ENCODE measurements at regions not wholly inside any gene's neighbourhood (a gene's known extent, or its start where the extent isn't known, plus 50 kb on each side); places are given as distances from the start of the nearest gene placed in this dataset.

DNA sequence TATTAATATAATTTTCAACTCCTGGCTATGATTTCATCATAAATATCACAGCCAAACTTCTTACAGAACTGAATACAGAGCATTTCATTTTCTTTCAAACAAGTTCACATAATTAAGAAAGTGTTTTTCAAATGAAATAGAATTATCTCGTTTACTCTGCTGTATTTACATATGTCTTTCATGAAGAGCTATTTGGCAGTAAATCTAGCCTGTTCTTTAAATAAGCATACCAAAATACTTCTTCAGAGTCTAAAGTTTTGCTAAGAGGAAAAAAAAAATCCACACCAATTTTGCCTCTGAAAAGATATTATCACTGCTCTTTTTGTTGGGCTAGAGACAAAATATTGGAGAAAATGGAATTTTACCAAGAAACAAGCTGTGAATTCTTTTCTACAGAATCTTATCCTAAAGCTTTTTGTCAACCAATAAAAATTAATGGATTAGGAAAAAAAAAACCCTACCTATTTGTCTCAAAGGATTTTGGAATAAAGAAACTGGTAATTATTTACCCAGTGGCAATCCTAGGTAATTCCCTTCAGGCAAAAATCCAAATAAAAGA lies 287.9 kb upstream of the NR3C2 start:
- Histone ChIP-seq H3K9me3 (no peaks in the 10 kb centered on the region), H3K4me1 (no peaks in the 10 kb centered on the region), H3K36me3 (no peaks in the 10 kb centered on the region), H3K27me3 (no peaks in the 10 kb centered on the region), H3K27ac (no peak overlapping the region), H3K4me3 (no peak overlapping the region)
- TF ChIP-seq POLR2A (IDR thresholded peaks at IDR 0.05), result no peak
- TF ChIP-seq, protein P1, sequence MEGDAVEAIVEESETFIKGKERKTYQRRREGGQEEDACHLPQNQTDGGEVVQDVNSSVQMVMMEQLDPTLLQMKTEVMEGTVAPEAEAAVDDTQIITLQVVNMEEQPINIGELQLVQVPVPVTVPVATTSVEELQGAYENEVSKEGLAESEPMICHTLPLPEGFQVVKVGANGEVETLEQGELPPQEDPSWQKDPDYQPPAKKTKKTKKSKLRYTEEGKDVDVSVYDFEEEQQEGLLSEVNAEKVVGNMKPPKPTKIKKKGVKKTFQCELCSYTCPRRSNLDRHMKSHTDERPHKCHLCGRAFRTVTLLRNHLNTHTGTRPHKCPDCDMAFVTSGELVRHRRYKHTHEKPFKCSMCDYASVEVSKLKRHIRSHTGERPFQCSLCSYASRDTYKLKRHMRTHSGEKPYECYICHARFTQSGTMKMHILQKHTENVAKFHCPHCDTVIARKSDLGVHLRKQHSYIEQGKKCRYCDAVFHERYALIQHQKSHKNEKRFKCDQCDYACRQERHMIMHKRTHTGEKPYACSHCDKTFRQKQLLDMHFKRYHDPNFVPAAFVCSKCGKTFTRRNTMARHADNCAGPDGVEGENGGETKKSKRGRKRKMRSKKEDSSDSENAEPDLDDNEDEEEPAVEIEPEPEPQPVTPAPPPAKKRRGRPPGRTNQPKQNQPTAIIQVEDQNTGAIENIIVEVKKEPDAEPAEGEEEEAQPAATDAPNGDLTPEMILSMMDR (IDR thresholded peaks at IDR 0.05), result no peak
- DNase-seq, result no peak

DNA sequence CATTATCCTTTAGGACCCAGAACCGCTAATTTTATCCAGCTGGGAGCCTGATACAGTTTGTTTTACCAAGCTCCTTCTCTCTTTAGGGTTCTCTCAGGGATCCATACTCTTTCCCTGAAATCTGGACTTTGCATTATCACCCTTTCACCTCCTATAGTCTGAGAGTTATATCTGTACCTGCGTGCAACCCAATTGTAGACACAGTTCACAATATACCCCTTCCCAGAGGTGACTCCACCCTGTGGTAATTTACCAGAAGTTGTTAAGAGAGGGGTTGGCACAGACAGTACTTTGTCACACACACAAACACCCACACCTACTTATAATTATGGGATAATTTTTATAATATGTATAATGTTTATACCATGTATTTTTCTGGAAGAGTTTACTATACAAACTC lies 275.8 kb upstream of the NR3C2 start:
- H3K9me3 ChIP-seq, result no peaks in the 10 kb centered on the region
- no peak overlapping the region for H3K27ac ChIP-seq
- H3K4me3 ChIP-seq, result no peak overlapping the region
- DNase-seq, result no peak
- H3K4me1 ChIP-seq, result no peaks in the 10 kb centered on the region
- TF ChIP-seq POLR2A (IDR thresholded peaks at IDR 0.05), result no peak
- TF ChIP-seq, protein P1 (IDR thresholded peaks at IDR 0.05), result peak in 1 of 6 experiments; percentile 14
- no peaks in the 10 kb centered on the region for H3K36me3 ChIP-seq
- H3K27me3 ChIP-seq, result no peaks in the 10 kb centered on the region

DNA sequence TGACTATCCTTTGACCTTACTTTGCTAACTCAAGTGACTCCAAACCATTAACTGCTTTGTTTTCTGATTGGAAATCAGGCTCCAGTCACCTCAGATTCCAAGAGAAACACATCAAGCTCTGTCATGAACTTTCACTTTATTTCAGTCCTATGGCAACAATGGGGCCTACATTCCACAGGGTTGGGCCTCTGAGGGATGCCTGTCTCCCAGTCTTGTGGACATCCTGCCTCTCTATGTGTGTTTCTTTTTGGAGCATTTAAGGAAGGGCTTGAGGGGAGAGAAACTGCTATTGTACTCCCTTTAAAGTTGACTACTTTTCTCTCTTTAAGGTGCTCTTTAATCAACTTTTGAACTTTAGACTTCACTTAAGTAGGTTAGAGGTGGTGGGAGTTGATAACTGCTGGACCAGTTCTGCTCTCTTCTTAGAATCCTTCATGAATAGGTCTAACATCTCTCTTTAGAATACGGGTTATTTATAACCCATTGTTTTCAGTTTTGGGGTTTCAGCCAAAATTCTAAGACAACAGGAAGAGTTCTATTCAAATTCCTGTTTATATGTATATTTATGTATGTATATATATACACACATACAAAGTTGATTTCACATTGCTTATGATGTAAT lies 274.3 kb upstream of the NR3C2 start:
- no peak for DNase-seq
- H3K27ac ChIP-seq, result peak overlapping the region in 1 of 4 donors; percentile 3

DNA sequence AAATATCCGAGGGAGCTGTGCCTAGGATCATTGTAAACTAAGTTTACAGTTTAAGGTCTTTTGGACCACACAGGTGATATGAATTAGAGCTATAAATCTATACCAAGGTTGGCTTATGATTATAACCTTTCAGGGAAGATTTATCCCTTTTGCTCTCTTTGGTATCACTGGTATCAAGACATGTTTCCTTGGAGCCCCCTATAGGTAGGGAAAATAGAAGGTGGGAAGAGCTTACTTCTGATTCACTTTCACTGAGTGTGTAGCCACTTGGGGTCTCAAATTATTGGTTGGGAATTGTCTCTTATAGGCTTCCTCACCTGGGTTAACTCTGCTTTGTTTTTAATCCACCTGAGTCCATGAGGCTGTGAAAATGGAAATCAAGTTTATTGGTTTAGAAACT lies 262.1 kb upstream of the NR3C2 start:
- H3K27ac ChIP-seq, result no peak overlapping the region

More for the DNA sequence above, 274.3 kb upstream of the NR3C2 start:
- no peaks in the 10 kb centered on the region for H3K36me3 ChIP-seq
- TF ChIP-seq, protein P1 (IDR thresholded peaks at IDR 0.05), result no peak
- no peak for TF ChIP-seq POLR2A (IDR thresholded peaks at IDR 0.05)
- H3K4me3 ChIP-seq, result no peak overlapping the region
- H3K9me3 ChIP-seq, result no peaks in the 10 kb centered on the region
- no peaks in the 10 kb centered on the region for H3K27me3 ChIP-seq
- H3K4me1 ChIP-seq, result no peaks in the 10 kb centered on the region

DNA sequence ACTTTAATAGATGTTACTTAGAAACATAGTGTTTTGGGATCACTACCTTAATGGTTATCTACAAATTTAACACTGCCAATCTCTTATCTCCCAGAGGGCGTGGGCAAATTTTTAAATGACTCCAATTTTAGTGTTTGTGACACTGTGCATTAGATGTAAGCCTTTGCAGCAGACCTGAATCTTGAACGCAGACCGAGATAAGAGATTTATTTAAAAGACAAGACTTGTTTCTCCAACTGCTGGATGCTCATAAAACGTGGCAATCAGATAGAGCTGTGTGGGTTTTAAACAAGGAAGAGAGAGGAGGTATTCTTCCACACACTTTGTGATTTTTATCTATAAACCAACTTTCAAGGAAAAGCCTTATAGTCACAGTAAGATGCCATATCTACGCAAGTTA lies 252.5 kb upstream of the NR3C2 start:
- Histone ChIP-seq H3K27ac (peak overlapping the region in 1 of 4 donors; percentile 40), H3K4me3 (no peak overlapping the region), H3K36me3 (no peaks in the 10 kb centered on the region), H3K27me3 (no peaks in the 10 kb centered on the region), H3K4me1 (peaks cover 0 to 6% (median 0%) of the 10 kb centered on the region in 4 donors), H3K9me3 (no peaks in the 10 kb centered on the region)
- TF ChIP-seq, protein P1 (IDR thresholded peaks at IDR 0.05), result no peak
- no peak for TF ChIP-seq POLR2A (IDR thresholded peaks at IDR 0.05)
- DNase-seq, result no peak

More for the DNA sequence above, 262.1 kb upstream of the NR3C2 start:
- TF ChIP-seq, protein P1 (IDR thresholded peaks at IDR 0.05), result peak in 2 of 6 experiments; percentile 6 to 15
- TF ChIP-seq POLR2A (IDR thresholded peaks at IDR 0.05), result no peak
- H3K9me3 ChIP-seq, result no peaks in the 10 kb centered on the region
- no peak overlapping the region for H3K4me3 ChIP-seq
- no peaks in the 10 kb centered on the region for H3K36me3 ChIP-seq
- no peaks in the 10 kb centered on the region for H3K27me3 ChIP-seq
- no peak for DNase-seq
- no peaks in the 10 kb centered on the region for H3K4me1 ChIP-seq

Measured in Peyer's patch (tissue), 4 donors.